ENCODE measurements at regions not wholly inside any gene's neighbourhood (a gene's known extent, or its start where the extent isn't known, plus 50 kb on each side); places are given as distances from the start of the nearest gene placed in this dataset.
"Not testable (repeated sequence)": the region's sequence is repeated elsewhere in the genome, so short reads cannot be mapped to it uniquely, and the experiment has no call there.

GRCh38 chr3:194869482-194870169 lies 183.9 kb downstream of the FAM43A start:
- peak; percentile 24 for DNase-seq

- peak; percentile 69 for DNase-seq
These were observed 184.9 kb downstream of the FAM43A start for GRCh38 chr3:194870394-194871110.

- DNase-seq = peak; percentile 88
These were observed 185.6 kb downstream of the FAM43A start for GRCh38 chr3:194871143-194871863.

- peak; percentile 46 for DNase-seq
These were observed 186.4 kb downstream of the FAM43A start for GRCh38 chr3:194871864-194872668.

- peak; percentile 51 for DNase-seq
These were observed 186.9 kb downstream of the FAM43A start for GRCh38 chr3:194872669-194872977.

- DNase-seq = not testable (repeated sequence)
These were observed 187.8 kb downstream of the FAM43A start for GRCh38 chr3:194873474-194873873.

GRCh38 chr3:194874206-194874605 lies 188.5 kb downstream of the FAM43A start:
- DNase-seq = no peak

GRCh38 chr3:194874783-194875182 lies 189.1 kb downstream of the FAM43A start:
- no peak for DNase-seq

GRCh38 chr3:194875581-194876402 lies 190.1 kb downstream of the FAM43A start:
- no peak for DNase-seq

- no peak for DNase-seq
These were observed 190.9 kb downstream of the FAM43A start for GRCh38 chr3:194876403-194877095.

- DNase-seq = no peak
These were observed 191.8 kb downstream of the FAM43A start for GRCh38 chr3:194877291-194878119.

- no peak for DNase-seq
These were observed 193.6 kb downstream of the FAM43A start for GRCh38 chr3:194879126-194879877.

- no peak for DNase-seq
These were observed 194.6 kb downstream of the FAM43A start for GRCh38 chr3:194879991-194880939.

GRCh38 chr3:194880940-194881925 lies 195.6 kb downstream of the FAM43A start:
- DNase-seq = no peak

GRCh38 chr3:194884649-194885315 lies 199.1 kb downstream of the FAM43A start:
- no peak for DNase-seq

GRCh38 chr3:194885766-194886165 lies 200.1 kb downstream of the FAM43A start:
- no peak for DNase-seq

- DNase-seq = no peak
These were observed 201.2 kb downstream of the FAM43A start for GRCh38 chr3:194886836-194887235.
